B cell (primary cell): ENCODE measurements at regions not wholly inside any gene's neighbourhood (a gene's known extent, or its start where the extent isn't known, plus 50 kb on each side); places are given as distances from the start of the nearest gene placed in this dataset.
"Not testable (repeated sequence)": the region's sequence is repeated elsewhere in the genome, so short reads cannot be mapped to it uniquely, and the experiment has no call there.

ENCODE experiments used
- ATAC-seq: fragments of 200-7000 bp; cut with Tn5 transposase; one replicate; pipeline ENCODE4 v1.10.0; 2021; ENCODE audit warnings: low read depth, mild to moderate bottlenecking, moderate number of reproducible peaks, moderate library complexity
- CTCF ChIA-PET: fragments of 350-600 bp; sonication (Branson Sonifier 250); formaldehyde crosslinking; loops from one replicate; lab custom pipeline; 2021; ENCODE audit warnings: antibody characterized with exemption, inconsistent platforms; lab: Charles Lee
- POLR2A ChIA-PET: fragments of 350-600 bp; sonication (Branson Sonifier 250); formaldehyde crosslinking; loops from one replicate; lab custom pipeline; 2021; ENCODE audit warnings: antibody characterized with exemption; lab: Charles Lee
- DNase-seq: peaks from one replicate; pipeline ENCODE4 v3.0.0; 2013
- H2AFZ ChIP-seq: 2 replicates; pipeline ENCODE4 v1.6.1; 2012; ENCODE audit warnings: mild to moderate bottlenecking, low read depth, low read length; ENCODE audit not compliant: insufficient read depth, poor library complexity, severe bottlenecking
- H3K27ac ChIP-seq, 2 donors: 1 replicate in 1 of 2; 2 replicates in 1 of 2; pipeline ENCODE4 v1.5.1; 2012 to 2013; ENCODE audit warnings: low read length in 2 of 2, mild to moderate bottlenecking in 2 of 2, moderate library complexity in 1 of 2
- H3K27me3 ChIP-seq, 4 experiments: fragments of 200-600 bp in 1 of 4; sonication (generic) in 1 of 4; replicated peaks in 1 of 4; 1 replicate in 2 of 4; 2 replicates in 2 of 4; pipeline versions ENCODE4 v1.6.1 to v1.7.0; 2013 to 2016; ENCODE audit warnings: low read length in 3 of 4, mild to moderate bottlenecking in 2 of 4, mixed read lengths in 1 of 4, moderate library complexity in 1 of 4; ENCODE audit not compliant: insufficient read depth in 4 of 4, control insufficient read depth in 3 of 4; ENCODE audit errors: control extremely low read depth in 1 of 4
- H3K36me3 ChIP-seq, 2 experiments: replicated peaks in 1 of 2; 1 replicate in 1 of 2; 2 replicates in 1 of 2; pipeline versions ENCODE4 v1.6.1 to v1.7.1; 2013; ENCODE audit warnings: low read length in 1 of 2; ENCODE audit not compliant: insufficient read depth in 2 of 2, control insufficient read depth in 1 of 2; ENCODE audit errors: control extremely low read depth in 1 of 2, extremely low read depth in 1 of 2
- H3K4me1 ChIP-seq, 2 donors: fragments of 200-600 bp in 1 of 2; sonication (generic) in 1 of 2; 1 replicate in 1 of 2; 2 replicates in 1 of 2; pipeline versions ENCODE4 v1.5.1 to v1.6.1; 2013 to 2017; ENCODE audit warnings: low read length in 2 of 2; ENCODE audit not compliant: control insufficient read depth in 2 of 2, insufficient read depth in 2 of 2
- H3K4me2 ChIP-seq: replicated peaks from 2 replicates; pipeline ENCODE3; 2012; ENCODE audit warnings: mild to moderate bottlenecking, low read depth, low read length; ENCODE audit not compliant: poor library complexity, severe bottlenecking
- H3K4me3 ChIP-seq, 5 experiments: fragments of 200-600 bp in 1 of 5; sonication (generic) in 1 of 5; 1 replicate in 3 of 5; 2 replicates in 2 of 5; pipeline versions ENCODE4 v1.5.1 to v1.7.0; 2011 to 2016; ENCODE audit warnings: low read length in 4 of 5, mild to moderate bottlenecking in 4 of 5, low read depth in 2 of 5, control low read depth in 1 of 5, moderate library complexity in 1 of 5; ENCODE audit not compliant: insufficient read depth in 1 of 5; ENCODE audit errors: control extremely low read depth in 1 of 5, extremely low read depth in 1 of 5
- H3K79me2 ChIP-seq: fragments of 200-600 bp; sonication (generic); one replicate; pipeline ENCODE4 v1.6.0; 2016; ENCODE audit warnings: low read length; ENCODE audit not compliant: control insufficient read depth, insufficient read depth
- H3K9ac ChIP-seq: fragments of 200-600 bp; sonication (generic); 2 replicates; pipeline ENCODE4 v1.6.1; 2017; ENCODE audit warnings: mild to moderate bottlenecking, low read length, moderate library complexity
- H3K9me3 ChIP-seq, 3 donors: one replicate each; pipeline versions ENCODE4 v1.6.1 to v1.7.1; 2013; ENCODE audit warnings: low read length in 2 of 3; ENCODE audit not compliant: control insufficient read depth in 2 of 3, insufficient read depth in 1 of 3; ENCODE audit errors: control extremely low read depth in 1 of 3
- H4K20me1 ChIP-seq: 2 replicates; pipeline ENCODE4 v1.6.0; 2012; ENCODE audit warnings: mild to moderate bottlenecking, low read length; ENCODE audit not compliant: insufficient read depth, control insufficient read depth, poor library complexity, severe bottlenecking
- H3K27ac Mint-ChIP-seq: one replicate; pipeline ENCODE4 v1.8.0; 2021; ENCODE audit warnings: mixed read lengths
- H3K27me3 Mint-ChIP-seq: one replicate; pipeline ENCODE4 v1.8.0; 2021; ENCODE audit warnings: mixed read lengths
- H3K4me1 Mint-ChIP-seq: one replicate; pipeline ENCODE4 v1.8.0; 2021; ENCODE audit warnings: mixed read lengths
- H3K4me3 Mint-ChIP-seq: one replicate; pipeline ENCODE4 v1.8.0; 2021; ENCODE audit warnings: mixed read lengths
- H3K9me3 Mint-ChIP-seq: one replicate; pipeline ENCODE4 v1.8.0; 2022; ENCODE audit warnings: mixed read lengths; ENCODE audit not compliant: insufficient read depth
- EZH2 ChIP-seq: IDR thresholded peaks from 2 replicates; pipeline ENCODE4 v1.6.1; 2012; ENCODE audit warnings: borderline replicate concordance, low read depth, mild to moderate bottlenecking, moderate library complexity, low read length; ENCODE audit not compliant: insufficient read depth, poor library complexity, severe bottlenecking
- WGBS: methylation state at CpG from one replicate; pipeline ENCODE4 v1.1.5; 2013; ENCODE audit warnings: missing lambda C conversion rate; ENCODE audit not compliant: insufficient coverage; 5-methylcytosine and 5-hydroxymethylcytosine counted together
- intact Hi-C: fragments of 100-400 bp; cut with micrococcal nuclease; formaldehyde crosslinking; loops from one replicate; pipeline ENCODE4 v1.10.0; 2022
- TF ChIP-seq, protein P1 (sequence below): fragments of 200-600 bp; IDR thresholded peaks from one replicate; pipeline ENCODE4 v1.8.0; 2022; ENCODE audit warnings: antibody characterized with exemption, mild to moderate bottlenecking

DNA sequence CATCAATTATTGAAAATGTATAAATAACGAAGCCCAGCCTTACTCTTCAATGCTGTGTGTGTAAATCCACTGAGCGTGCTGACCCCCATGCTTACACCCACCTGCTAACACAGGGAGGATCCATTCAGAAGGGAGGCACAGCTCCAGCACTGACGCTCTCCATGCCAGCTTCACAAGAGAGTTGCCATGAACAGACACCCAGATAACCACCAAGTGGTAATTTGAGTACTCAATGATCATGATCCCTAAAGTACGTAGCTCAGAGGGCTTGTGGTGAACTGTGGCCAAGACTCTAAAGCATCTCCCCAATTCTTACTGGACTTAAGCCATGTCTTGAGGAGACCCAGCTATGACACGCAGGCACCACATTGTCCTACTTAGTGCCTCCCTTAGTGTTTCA is 98.7 kb downstream of the IGLL1 start:
- H3K4me3 ChIP-seq: no peak overlapping the region
- peaks cover 1% of the 10 kb centered on the region for H3K4me1 Mint-ChIP-seq
- H3K79me2 ChIP-seq: no peaks in the 10 kb centered on the region
- H3K27me3 ChIP-seq: peaks cover 0 to 6% (median 0%) of the 10 kb centered on the region in 4 experiments
- no peak overlapping the region for H3K27ac Mint-ChIP-seq
- intact Hi-C loops: no loop called here
- TF ChIP-seq, protein P1, sequence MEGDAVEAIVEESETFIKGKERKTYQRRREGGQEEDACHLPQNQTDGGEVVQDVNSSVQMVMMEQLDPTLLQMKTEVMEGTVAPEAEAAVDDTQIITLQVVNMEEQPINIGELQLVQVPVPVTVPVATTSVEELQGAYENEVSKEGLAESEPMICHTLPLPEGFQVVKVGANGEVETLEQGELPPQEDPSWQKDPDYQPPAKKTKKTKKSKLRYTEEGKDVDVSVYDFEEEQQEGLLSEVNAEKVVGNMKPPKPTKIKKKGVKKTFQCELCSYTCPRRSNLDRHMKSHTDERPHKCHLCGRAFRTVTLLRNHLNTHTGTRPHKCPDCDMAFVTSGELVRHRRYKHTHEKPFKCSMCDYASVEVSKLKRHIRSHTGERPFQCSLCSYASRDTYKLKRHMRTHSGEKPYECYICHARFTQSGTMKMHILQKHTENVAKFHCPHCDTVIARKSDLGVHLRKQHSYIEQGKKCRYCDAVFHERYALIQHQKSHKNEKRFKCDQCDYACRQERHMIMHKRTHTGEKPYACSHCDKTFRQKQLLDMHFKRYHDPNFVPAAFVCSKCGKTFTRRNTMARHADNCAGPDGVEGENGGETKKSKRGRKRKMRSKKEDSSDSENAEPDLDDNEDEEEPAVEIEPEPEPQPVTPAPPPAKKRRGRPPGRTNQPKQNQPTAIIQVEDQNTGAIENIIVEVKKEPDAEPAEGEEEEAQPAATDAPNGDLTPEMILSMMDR: no peak
- TF ChIP-seq EZH2: no peak
- no peak overlapping the region for H3K4me3 Mint-ChIP-seq
- H3K9ac ChIP-seq: no peak overlapping the region
- CTCF ChIA-PET: no interaction called here
- H2AFZ ChIP-seq: no peak overlapping the region
- ATAC-seq: no peak
- no peaks in the 10 kb centered on the region for H3K4me1 ChIP-seq
- no peaks in the 10 kb centered on the region for H3K9me3 ChIP-seq
- WGBS: 90% methylated on average over 3 of the region's 5 CpGs
- H3K9me3 Mint-ChIP-seq: no peaks in the 10 kb centered on the region
- no peak overlapping the region for H3K27ac ChIP-seq
- POLR2A ChIA-PET: no interaction called here
- H3K27me3 Mint-ChIP-seq: peaks cover 30% of the 10 kb centered on the region
- no peaks in the 10 kb centered on the region for H4K20me1 ChIP-seq
- no peaks in the 10 kb centered on the region for H3K36me3 ChIP-seq
- H3K4me2 ChIP-seq: no peak overlapping the region
- DNase-seq: no peak

DNA sequence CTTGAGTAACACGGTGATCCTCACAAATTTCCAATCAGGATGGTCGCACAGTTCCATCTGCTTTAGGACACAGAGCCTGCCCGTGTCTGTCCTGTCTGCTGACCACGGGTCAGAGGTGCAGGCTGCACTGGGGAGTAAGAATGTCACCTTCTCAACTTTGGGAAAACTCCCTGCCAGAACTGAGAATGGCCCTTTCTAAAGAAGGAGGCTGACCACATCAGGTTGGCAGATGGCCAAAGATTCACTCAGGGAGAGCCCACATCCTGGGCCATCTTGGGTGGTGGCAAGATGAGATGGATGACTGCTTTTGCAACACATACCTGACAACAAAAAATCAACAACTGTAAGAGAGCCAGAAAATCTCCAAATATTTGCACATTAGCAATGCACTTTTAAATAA is 101.9 kb downstream of the IGLL1 start:
- Histone ChIP-seq H3K4me3 (no peak overlapping the region), H3K36me3 (no peaks in the 10 kb centered on the region), H3K27me3 (peaks cover 0 to 6% (median 0%) of the 10 kb centered on the region in 4 experiments), H3K9ac (no peak overlapping the region), H3K9me3 (no peaks in the 10 kb centered on the region), H3K79me2 (no peaks in the 10 kb centered on the region), H3K4me1 (peaks cover 0 to under 1% of the 10 kb centered on the region in 2 donors), H3K4me2 (no peak overlapping the region), H4K20me1 (no peaks in the 10 kb centered on the region), H3K27ac (no peak overlapping the region), H2AFZ (no peak overlapping the region)
- CTCF ChIA-PET: no interaction called here
- TF ChIP-seq EZH2: no peak
- TF ChIP-seq, protein P1: no peak
- no peak for ATAC-seq
- 85% methylated on average over 4 of the region's 4 CpGs for WGBS
- H3K4me1 Mint-ChIP-seq: peaks cover 6% of the 10 kb centered on the region
- H3K27ac Mint-ChIP-seq: no peak overlapping the region
- intact Hi-C loops: no loop called here
- H3K27me3 Mint-ChIP-seq: peaks cover 25% of the 10 kb centered on the region
- no peak for DNase-seq
- no peaks in the 10 kb centered on the region for H3K9me3 Mint-ChIP-seq
- H3K4me3 Mint-ChIP-seq: no peak overlapping the region
- POLR2A ChIA-PET: no interaction called here

DNA sequence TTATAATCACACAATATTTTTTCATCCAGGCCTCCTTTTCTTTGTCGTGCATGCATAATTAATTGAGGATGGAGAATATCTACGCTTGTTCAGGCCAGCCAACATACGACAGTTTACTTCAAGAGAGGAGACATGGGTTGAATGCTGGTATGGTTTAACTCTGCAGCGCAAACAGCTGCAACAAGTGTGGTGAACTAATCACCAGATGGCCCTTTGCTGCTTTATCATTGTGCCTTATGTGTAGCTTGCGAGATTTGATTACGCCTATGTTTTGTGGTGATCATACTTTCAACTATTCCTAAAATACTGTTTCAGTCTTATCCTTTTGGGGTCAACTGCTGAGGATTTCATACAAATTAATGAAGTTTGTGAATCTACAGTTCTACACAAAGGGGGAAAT is 105.6 kb downstream of the IGLL1 start:
- H3K9me3 Mint-ChIP-seq, H3K27ac ChIP-seq, H2AFZ ChIP-seq, H3K36me3 ChIP-seq, H3K9ac ChIP-seq, intact Hi-C loops, H3K27ac Mint-ChIP-seq, H3K4me3 Mint-ChIP-seq, H3K9me3 ChIP-seq, H3K4me3 ChIP-seq, ATAC-seq, POLR2A ChIA-PET, CTCF ChIA-PET, H3K79me2 ChIP-seq, H4K20me1 ChIP-seq, H3K27me3 Mint-ChIP-seq, DNase-seq, H3K4me2 ChIP-seq, H3K27me3 ChIP-seq: not testable (repeated sequence)
- 83% methylated on average over 1 of the region's 6 CpGs for WGBS
- H3K4me1 Mint-ChIP-seq: peaks cover 23% of the 10 kb centered on the region
- peaks cover 0 to 15% of the 10 kb centered on the region in 2 donors for H3K4me1 ChIP-seq
